NCI-H345 (cell line): ENCODE measurements at regions not wholly inside any gene's neighbourhood (a gene's known extent, or its start where the extent isn't known, plus 50 kb on each side); places are given as distances from the start of the nearest gene placed in this dataset.

Experiments
- DNase-seq: peaks from one replicate; lab custom pipeline; 2025; lab: John Stamatoyannopoulos, UW

DNA sequence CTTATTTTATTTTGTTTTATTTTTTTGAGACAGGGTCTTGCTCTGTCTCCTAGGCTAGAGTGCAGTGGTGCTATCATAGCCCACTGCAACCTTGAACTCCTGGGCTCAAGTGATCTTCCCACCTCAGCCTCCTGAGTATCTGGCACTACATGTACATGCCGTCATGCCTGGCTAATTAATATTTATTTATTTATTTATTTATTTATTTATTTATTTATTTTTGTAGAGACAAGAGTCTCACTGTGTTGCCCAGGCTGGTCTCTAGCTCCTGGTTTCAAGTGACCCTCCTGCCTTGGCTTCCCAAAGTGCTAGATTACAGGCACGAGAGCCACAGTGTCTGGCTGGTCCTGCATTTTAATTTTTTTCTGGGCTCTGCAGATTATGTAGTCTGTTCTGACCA, 84.9 kb upstream of the BCOR start:
- no peak for DNase-seq

DNA sequence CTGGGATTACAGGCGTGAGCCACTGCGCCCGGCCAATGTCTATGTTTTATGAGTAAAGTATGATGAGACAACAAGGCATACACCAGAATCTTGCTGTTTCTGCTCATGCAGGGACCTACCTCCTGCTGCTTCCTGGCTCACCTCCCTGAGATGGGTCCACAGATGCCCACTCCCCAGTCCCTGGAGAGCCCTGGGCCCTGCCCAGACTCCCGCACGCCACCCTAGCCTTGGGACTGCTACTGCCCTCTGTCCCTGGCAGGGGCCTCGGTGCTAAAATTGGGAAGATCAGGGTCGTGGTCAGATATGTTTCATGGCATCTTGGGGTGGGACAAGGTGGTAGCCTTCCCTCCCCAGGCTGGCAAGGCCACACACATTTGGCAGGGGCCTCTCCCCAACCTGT, 84.3 kb upstream of the BCOR start:
- no peak for DNase-seq

DNA sequence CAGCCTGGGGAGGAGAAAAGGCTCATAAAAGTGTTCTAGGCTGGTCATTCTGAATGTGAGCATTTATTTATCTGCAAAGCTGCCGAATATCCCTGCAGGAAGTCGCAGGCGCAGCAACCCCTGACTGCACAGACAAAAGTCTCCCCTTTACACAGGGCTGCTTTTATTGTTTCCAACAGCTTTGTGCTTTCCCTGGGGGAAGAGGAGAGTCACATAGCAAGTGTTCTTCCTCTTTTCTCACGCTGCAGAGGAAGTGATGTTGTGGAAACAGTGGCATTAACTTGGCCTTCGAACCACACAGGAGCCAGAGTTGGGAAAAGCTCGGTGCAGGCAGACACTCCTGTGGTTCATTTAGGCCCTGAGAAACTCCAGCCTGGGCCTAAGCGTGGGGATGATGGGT, 81.5 kb upstream of the BCOR start:
- no peak for DNase-seq

DNA sequence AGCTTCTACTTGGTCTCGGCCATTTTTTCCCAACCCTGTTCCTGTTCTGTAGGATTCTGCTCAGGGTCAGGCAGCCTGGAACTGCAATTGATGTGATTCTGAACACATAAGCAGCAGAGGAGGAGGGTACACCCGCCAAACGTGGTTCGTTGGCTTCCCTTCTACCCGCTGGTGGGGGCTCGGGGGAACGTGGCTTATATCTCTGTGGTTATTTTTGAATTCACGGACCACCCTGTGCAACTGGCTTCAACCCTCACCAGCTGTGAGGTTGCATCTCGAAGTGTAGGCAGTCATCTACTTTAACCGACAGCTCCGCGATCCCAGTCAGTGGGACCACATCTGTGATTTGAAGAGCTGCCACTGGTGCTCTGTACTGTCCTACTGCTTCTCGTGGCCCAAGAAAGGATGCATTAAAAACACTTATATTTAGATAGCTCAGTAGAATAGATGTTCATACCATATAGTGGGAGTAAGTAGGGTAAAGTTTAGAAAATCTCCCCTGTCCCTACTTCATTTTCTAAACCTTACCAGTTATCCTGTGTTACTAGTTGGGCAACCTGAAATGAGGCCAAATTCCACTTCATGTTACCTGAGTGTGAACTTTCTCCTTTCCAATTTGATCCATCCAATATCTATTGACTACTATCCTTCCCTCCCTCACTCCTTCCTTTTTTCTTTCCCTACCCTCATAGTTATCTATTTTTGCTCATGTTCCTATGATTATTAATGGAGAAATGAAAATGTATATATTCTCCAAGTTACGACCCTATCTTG, 80.4 kb upstream of the BCOR start:
- DNase-seq, result no peak

DNA sequence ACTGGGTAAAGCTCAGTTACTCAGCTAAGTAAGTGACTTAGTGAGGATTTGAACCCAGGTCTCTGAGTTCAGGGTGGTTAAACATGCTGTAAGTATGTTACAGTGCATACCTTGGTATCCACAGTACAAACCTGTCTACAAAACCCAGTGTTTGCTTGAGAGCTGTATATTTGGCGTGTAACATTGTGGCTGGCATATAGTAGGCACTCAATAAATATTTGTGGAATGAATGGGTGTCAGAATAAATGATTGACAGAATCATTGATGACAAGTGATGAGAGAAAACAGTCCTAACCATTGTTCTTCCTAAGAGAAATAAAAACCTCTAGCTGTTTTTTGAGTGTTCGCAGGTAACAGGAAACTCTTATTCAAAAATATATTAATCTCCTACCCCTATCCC, 79.7 kb upstream of the BCOR start:
- DNase-seq, result no peak

DNA sequence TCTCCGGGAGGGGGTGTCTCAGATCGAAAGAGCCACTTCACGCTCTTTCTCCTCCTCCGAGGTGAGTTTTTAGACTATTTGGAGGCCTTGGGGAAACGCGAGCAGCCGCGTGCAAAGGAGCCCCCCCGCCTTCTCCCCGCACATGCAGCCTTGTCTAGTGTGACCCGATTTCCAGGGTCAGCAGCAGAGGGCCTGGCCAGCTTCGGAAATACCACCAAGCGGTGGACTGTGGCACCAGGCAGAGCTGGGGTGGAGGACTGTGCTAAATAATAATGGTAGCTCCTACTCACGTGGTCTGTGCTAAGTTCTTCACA, 79.3 kb upstream of the BCOR start:
- no peak for DNase-seq

DNA sequence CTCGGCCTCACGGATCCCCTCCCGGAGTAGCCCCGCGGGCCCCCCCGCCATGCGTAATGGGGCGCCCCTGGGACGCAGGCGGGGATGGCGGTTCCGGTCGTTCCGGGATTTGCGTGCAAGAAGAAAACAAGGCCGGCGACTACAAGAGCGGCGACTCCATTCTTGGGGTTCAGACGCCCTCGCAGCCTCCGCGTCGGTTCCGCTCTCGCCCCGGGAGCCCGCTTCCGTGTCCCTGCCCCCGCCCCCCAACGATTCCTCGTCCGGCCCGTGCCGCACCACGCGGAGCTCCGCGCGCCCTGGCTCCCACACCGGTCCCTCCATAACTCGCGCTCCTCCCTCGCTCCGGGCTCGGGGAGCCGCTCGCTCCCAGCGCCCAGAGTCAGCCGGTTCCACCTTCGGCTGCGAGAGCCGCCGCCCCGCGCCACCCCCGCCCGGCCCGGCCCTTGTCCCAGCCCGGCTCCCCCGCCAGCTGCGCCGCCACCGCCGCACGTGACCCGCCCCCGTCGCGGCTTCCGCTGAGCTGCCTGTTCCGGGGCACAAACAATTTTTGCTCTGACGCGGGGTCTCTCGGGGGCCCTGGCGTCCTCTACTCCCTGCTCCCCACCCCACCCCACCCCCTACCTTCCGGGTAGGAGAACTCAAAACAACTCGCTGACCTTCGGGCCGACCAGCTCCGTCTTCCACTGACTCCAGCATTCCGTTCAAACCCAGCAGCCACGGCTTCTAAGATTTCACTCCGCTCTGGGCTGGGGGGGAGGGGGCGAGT, 78.8 kb upstream of the BCOR start:
- DNase-seq, result peak; percentile 38

DNA sequence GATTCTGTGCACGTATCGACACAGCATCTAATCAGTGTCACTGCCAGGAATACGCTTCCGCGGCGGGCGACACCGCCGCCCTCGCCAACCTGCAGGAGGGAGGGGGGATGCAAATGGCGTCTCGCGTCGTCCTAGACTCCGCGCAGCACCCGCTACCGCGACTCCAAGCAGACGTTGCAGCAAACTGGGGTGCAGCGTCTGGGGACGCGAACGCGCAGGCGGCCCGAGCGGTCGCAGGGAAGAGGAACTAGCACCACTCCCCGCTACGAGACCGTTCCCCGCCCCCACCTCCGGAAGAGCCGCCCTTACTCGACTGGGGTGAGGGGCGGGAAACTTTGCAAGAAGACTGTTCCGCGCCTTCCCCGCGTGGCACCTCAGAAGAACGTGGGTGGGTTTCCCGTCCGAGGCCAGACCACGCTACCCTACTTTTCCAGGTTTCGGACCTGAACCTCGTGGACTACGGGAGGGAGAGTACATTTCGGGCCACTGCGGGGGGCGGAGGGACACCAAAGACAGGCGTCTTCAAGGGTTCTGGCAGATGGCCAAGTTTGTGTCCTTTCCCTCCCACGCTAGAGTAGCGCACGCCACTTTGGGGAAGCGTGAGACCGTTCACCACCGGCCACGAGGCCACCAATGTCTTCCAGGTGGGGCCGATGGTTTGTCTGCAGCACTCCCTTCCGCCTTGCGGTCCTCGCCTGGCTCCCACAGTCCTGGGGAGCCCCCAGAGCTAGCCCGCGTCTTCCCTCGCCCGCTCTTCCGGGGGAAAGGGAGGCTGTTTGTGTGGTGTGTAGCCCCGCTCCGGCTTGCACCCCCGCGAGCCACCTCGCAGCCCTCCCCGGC, 78.0 kb upstream of the BCOR start:
- DNase-seq, result peak; percentile 65

DNA sequence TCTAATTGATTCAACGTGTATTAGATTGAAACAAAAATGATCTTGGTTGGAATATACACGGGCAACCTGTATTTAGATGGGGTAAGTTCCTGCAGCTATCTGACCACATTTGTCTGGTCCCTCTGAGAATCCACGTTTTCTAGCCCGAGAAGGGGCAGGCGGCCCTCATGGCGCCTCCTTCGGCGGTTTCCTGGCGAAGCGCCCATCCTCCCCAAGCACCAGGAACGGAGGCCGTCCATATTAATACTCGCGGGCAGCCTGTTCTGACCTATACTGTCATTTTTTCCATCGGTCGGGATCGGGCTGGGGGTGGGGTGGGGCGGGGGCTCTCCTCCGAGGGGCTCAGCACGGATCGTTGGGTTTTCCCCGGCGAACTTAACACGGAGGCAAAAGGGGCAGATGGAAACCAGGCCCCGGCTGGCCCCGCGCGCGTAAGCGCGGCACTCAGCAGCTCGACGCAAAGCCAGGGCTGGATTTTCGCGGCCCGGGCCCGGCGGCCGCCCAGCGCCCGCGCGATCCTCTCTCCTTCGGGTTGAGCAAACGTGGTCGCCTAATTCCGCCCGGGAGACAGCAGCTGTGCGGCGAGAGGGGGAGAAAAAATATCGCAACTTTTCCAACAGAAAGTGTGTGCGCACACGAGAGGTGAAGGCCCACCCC, 77.2 kb upstream of the BCOR start:
- peak; percentile 64 for DNase-seq

DNA sequence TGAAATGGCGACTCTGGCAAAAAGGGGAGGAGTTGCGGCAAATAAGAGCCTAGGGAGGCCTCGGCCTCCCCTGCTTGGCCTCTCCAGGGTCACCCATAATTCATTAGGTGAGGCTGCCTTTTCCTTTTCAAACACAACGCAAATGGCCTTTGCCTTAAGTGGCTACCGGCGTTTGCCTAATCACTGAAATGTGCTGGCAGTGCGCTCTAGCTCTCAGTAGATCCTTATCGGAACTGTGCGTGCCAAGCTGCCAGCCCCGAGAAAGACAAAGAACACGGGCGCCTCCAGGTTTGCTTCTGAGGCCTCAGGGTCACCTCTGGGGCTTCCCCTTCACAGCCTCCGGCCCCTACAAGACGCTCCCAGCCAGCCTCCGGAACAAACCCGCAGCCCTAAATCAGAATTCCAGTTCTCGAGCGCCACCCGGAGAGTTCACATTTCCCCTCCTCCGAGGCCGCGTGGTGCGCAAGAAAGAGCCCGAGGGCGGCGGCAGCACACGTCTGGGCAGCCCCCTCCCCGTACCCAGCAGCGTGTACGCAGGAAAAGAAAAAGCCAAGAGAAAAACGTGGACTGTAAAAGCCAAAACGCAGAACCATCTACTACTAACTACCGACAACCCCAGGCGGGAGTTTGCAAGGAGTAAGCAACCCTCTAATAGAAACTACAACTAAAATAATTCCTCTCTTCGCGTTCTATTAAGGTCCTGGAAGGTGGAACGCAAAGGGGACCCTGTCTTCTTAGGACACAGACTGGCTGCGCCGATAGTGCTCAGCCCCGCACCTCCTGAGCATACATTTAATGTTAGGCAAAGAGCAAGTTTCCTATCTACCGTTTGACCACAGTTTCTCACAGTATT, 76.5 kb upstream of the BCOR start:
- no peak for DNase-seq

DNA sequence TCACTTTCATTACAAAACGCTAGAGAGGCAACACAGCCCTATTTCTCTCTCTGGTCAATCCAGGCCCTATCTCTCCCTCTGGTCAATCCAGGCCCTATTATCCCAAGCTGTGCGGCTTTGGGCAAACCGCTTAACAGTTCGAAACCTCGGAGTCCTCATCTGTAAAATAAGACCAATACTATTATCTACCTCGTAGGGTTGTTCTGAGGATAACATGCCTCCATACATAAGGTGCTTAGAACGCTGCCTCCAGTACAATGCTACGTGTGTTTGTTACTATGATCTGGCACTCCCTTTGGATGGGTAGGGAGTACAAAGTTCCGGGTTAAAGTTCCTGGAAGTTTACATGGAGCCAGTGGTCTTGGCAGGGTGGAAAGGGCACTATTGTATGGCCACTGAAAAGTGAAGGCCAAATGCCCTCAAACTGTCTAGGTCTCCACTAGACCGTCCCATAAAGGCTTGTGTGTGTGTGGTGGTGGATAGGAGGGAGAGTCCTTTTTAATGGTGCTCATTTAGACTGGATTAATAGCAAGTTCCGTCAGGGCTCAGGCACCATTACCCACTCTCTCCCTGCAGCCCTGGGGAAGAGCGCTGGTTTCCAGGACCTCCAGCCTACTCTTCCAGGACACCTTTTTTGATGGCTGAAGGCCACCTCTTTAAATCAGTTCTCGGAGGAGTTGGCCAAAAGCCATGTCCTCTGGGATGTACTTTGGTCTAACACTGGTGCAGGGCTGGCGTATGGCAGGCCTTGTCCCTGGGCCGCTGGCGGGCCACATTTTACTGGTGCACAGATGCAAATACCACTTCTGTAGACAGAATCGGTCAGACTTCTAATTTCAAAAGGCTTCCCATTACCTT, 75.6 kb upstream of the BCOR start:
- no peak for DNase-seq

DNA sequence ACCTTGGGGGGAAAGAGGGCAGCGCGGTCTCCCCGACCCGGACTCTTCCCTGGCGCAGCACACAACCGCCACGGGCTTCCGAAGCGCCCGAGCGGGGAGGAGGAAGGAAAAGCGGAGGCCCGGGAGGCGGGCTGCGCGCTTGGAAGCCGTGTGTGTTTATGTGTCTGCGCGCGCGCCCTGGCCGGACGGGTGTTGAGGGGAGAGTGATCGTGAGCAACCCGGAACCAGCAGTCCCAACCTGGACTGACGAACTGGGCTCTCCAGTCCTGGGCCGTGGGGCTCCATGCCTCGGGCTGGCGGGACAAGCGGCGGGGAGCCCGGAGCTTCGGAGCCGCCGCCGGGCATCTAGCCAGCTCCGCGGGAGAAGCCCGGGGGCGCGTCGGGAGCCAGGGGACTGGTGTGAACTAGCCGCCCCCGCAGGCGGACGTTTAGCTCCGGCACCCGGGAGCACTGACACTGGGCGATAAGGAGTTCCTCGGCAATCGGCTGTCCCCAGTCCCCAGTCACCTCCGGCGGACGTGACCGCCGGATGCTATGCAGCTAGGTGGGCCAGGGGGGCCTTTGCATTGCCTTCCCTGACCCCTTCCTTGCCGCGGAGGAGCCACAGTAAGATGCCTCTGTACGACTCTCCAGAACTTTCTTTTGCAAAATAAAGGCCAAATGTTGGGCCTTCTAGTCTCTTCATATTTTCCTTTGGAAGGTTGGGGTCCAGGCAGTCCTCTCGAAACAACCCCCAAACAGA, 74.8 kb upstream of the BCOR start:
- no peak for DNase-seq

DNA sequence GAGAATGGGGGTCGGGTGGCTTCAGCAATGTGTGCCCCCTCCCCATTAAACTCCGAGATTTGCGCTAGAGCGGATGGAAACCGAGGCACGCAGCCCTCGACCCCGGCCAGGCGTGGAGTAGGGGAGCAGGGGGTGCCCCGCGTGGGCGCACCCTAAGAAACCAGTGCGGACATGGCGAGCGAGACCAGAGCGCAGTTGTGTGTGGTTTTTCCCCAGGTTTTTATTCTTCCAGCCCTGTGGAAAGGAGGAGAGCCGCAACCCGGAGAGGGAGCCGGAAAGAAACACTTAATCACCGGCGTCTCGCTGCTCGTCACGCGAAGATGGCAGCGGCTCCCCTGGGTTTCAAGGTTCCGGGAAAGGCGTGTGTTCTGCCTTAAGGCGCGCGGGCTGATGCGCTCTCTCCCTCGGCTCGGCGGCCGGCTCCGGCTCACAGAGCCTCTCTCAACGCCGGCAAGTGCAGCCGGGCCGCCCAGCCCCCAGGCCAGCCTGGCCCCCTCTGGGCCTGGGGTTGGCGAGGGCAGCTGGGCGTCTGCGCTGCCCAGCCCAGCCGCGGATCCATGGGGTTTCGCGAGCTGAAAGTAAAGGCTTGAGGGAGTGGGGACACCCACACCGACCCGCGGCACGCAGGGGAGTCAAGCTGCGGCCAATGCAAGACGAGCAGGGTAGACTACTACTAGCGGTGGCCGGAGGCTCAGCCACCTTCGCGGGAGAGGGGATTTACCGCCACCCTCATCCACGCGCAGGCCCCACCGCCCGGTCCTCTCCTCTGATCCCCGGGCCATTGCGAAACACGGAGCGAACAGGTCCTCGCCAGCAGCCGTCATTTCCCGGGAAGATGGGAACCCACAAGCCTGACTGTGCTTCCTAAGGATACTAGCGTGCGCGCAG, 74.0 kb upstream of the BCOR start:
- no peak for DNase-seq

DNA sequence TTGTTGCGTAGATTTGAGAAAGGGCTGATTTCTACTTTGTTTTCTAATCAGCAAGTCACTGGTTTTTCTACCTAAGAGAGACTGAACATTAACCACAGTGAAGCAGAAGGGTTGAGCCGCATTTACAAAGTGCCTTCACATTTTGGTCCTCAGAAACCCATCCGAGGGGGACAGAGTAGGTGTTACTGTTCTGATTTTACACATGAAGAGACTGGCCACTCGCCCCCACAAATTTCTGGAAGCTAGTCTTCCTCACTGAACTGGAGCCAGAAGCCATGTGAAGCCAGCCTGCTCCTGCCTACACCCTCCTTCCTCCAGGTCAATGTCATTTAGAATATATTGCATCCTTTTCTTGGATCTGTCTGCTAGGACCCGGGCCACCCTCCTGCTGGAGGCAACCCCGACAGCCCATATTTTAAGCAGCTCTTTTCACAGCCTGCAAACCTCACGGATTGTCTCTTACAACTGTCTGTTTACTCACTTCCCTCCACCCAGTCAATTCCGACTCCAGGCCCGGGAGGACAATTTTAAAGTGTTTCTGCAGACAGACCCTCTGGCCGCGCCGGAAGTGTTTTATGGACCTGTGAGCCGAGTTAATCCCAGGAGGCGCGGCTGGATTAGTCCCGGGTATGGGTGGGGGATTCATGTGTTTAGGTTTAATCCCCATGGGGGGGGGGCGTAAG, 73.2 kb upstream of the BCOR start:
- DNase-seq, result no peak

DNA sequence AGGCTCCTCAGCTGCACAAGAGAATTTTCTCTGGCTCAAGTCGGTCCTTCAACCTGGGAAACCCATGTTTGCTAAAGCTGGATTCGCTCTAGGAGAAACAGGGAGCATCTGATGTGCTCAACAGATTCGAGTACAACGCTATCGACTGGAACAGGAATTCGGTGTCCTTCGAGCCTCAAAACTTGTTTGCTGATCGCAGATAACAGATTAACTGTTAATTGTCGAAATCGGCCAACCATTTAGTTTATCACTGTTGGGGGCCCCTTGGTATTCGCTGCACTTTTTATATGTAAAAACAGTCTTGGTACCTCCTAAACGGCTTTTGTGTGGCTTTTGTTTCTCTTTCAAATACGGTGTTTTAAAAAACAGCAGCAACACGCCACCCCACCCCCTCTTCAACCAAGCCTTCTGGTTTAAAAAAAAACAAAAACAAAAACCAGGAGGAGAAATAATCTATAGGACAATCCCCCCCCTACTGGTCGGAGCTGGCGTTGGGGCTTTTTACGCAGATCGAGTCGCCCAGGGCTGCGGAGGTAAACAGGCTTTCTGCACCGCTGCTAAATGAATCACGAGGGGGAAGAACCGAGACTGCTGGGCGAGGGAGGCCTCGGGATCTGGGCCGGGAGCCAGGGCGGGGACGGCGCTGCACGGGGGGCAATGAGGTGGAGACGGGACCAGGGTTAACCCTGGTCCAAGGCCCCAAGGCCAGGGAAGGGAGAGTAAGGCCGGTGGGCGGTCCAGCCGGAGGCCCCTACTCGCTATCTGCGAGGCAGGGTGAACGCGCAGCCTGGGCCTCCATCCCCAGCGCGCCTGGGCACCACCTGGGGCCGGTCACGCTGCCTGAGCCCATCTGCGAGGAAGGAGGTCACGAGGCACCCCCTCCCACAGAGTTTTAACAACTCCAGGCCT, 71.7 kb upstream of the BCOR start:
- peak; percentile 82 for DNase-seq

DNA sequence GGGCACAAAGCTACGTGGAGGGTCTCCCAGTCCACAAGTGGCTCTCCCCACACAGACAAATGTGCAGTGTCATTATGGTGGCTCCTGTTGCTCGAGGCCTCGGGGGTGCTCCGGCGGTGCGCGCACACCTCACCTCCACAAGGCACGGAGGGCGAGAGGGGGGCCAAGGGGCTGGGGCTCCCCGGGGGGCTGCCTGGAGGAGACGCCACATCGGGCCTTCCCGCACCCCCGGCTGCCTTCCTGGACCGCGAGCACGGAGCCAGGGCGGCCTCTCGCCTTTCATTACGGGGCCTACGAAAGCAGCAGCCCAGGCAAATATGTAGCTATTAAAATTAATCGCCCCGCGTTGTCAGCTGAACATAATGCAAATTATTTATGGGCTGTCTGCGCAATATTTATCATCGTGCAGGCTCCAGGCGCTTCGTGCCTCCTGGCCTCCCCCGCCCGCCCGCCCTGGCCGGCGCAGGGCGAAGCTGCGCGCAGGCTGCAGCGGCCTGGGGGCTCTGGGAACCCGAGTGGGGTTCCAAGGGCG, 70.8 kb upstream of the BCOR start:
- DNase-seq, result no peak
